IPS DF 19.7 (cell line): ENCODE measurements at regions not wholly inside any gene's neighbourhood (a gene's known extent, or its start where the extent isn't known, plus 50 kb on each side); places are given as distances from the start of the nearest gene placed in this dataset.

Experiments
- DNase-seq: peaks from one replicate; pipeline ENCODE4 v3.0.0-alpha.2; 2013; ENCODE audit warnings: low read depth, low spot score

- peak; percentile 2 for DNase-seq
Measured at GRCh38 chrX:45322382-45322781, 121.7 kb upstream of the DIPK2B start.

GRCh38 chrX:45320191-45320590, 119.5 kb upstream of the DIPK2B start:
- no peak for DNase-seq

GRCh38 chrX:45309801-45310200, 109.1 kb upstream of the DIPK2B start:
- DNase-seq = no peak

- DNase-seq = no peak
Measured at GRCh38 chrX:45309096-45309495, 108.4 kb upstream of the DIPK2B start.

- no peak for DNase-seq
Measured at GRCh38 chrX:45306794-45307193, 106.1 kb upstream of the DIPK2B start.

GRCh38 chrX:45300638-45301037, 100.0 kb upstream of the DIPK2B start:
- DNase-seq = no peak

GRCh38 chrX:45295259-45295986, 94.7 kb upstream of the DIPK2B start:
- no peak for DNase-seq

GRCh38 chrX:45274576-45274975, 73.9 kb upstream of the DIPK2B start:
- DNase-seq = no peak

- no peak for DNase-seq
Measured at GRCh38 chrX:45267007-45267406, 66.3 kb upstream of the DIPK2B start.

- DNase-seq = no peak
Measured at GRCh38 chrX:45266456-45266855, 65.8 kb upstream of the DIPK2B start.

- no peak for DNase-seq
Measured at GRCh38 chrX:45264865-45265264, 64.2 kb upstream of the DIPK2B start.

- no peak for DNase-seq
Measured at GRCh38 chrX:45261471-45261870, 60.8 kb upstream of the DIPK2B start.

GRCh38 chrX:45261005-45261404, 60.3 kb upstream of the DIPK2B start:
- DNase-seq = no peak

- DNase-seq = no peak
Measured at GRCh38 chrX:45258731-45259402, 58.2 kb upstream of the DIPK2B start.
